ENCODE measurements at regions not wholly inside any gene's neighbourhood (a gene's known extent, or its start where the extent isn't known, plus 50 kb on each side); places are given as distances from the start of the nearest gene placed in this dataset.

DNA sequence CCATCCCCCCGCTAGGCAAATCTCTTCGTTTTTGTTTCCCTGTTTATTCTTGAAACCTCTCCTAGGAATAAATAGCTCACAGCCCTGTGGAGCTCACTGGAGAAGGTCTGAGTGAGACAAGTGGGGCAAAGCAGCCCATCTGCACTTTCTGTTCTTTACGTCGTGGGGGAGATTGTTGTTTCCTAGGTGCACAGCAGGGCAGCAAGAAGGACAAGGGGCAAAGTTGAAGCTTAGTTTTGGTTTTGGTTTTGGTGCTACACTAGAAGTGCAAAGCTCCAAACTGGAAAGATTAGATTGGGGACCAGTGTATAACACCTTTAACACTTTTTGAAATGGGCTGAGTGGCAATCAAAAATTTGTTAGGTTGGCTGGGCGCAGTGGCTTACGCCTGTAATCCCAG lies 76.6 kb downstream of the GPR88 start:
- H3K36me3 ChIP-seq (ENCODE audit: control insufficient read depth in 2 of 2, insufficient read depth in 2 of 2, low read length in 2 of 2), result no peaks in the 10 kb centered on the region
- no peak overlapping the region for H3K27ac ChIP-seq (ENCODE audit: low read length)
- no peaks in the 10 kb centered on the region for H3K9me3 ChIP-seq (ENCODE audit: control insufficient read depth in 2 of 2, low read length in 2 of 2)
- no peaks in the 10 kb centered on the region for H3K27me3 ChIP-seq (ENCODE audit: control insufficient read depth in 1 of 2, insufficient read depth in 2 of 2, low read length in 2 of 2)
- H3K4me3 ChIP-seq (ENCODE audit: low read length in 2 of 2), result no peak overlapping the region
- H3K4me1 ChIP-seq (ENCODE audit: control insufficient read depth, insufficient read depth, low read length), result no peaks in the 10 kb centered on the region
- H3K9ac ChIP-seq (ENCODE audit: low read length in 2 of 2), result no peak overlapping the region

DNA sequence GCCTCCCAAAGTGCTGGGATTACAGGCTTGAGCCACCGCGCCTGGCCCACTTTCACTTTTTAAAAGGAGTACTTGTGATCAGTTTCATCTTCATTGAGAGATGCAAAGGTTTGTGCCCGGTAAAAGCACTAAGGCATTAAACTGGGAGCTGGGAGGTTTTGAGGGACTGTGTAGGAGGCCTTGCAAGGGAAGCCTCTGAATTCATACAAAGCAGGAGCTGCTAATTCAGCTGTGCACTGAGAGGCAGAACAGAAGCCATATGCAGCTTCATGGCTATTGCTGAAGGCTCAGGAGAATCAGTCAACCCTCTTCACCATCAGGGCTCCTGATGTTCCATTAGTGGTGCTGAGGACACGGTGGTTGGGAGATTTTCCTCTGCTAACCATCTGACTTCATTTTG lies 77.7 kb downstream of the GPR88 start:
- Histone ChIP-seq H3K9me3 (ENCODE audit: control insufficient read depth in 2 of 2, low read length in 2 of 2) (no peaks in the 10 kb centered on the region), H3K27ac (ENCODE audit: low read length) (no peak overlapping the region), H3K36me3 (ENCODE audit: control insufficient read depth in 2 of 2, insufficient read depth in 2 of 2, low read length in 2 of 2) (no peaks in the 10 kb centered on the region), H3K27me3 (ENCODE audit: control insufficient read depth in 1 of 2, insufficient read depth in 2 of 2, low read length in 2 of 2) (no peaks in the 10 kb centered on the region), H3K4me1 (ENCODE audit: control insufficient read depth, insufficient read depth, low read length) (no peaks in the 10 kb centered on the region), H3K4me3 (ENCODE audit: low read length in 2 of 2) (no peak overlapping the region), H3K9ac (ENCODE audit: low read length in 2 of 2) (no peak overlapping the region)

DNA sequence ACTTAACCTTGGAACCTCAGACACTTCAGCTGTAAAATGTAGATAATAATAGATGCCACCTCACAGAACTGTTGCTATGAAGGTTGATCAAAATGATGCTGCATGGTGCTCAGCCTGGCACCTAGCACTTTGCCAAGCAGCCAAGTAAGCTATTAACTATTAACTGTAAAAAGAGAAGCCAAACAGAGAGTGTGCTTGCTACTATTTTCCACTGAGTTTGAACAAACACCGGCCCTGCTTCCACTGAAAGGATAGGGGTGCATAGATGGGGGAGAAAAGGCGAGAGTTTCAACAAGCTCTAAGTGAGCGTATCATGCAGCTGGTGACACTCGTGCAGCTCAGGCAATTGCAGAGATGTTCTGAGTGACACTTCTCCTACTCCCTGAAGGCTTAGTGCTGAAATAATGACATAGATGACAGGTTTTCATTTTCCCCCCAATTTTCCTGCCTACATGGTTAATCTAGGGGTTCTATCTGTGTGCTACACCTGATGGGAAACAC lies 78.2 kb downstream of the GPR88 start:
- Histone ChIP-seq H3K27me3 (ENCODE audit: control insufficient read depth in 1 of 2, insufficient read depth in 2 of 2, low read length in 2 of 2) (no peaks in the 10 kb centered on the region), H3K36me3 (ENCODE audit: control insufficient read depth in 2 of 2, insufficient read depth in 2 of 2, low read length in 2 of 2) (no peaks in the 10 kb centered on the region), H3K27ac (ENCODE audit: low read length) (no peak overlapping the region), H3K9ac (ENCODE audit: low read length in 2 of 2) (no peak overlapping the region), H3K9me3 (ENCODE audit: control insufficient read depth in 2 of 2, low read length in 2 of 2) (no peaks in the 10 kb centered on the region), H3K4me1 (ENCODE audit: control insufficient read depth, insufficient read depth, low read length) (no peaks in the 10 kb centered on the region), H3K4me3 (ENCODE audit: low read length in 2 of 2) (no peak overlapping the region)

DNA sequence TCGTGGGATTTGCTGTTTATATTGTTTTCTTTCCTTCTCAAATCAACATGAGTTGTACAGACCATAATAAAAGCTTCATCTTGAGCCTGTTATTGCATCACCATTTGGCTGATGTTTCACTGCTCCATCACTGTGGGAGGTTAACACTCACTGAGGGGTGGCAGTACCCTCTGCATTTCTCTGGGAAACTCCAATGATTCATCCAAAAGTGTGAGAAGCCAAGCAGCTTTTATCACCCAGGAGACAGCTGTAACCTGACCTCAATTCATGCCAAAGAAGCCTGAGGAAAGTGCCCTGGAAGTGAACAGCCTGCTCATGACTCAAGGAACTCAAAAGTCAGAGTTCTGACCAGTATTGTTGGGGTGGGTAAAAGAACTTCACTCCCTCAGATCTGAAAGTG lies 84.1 kb downstream of the GPR88 start:
- no peaks in the 10 kb centered on the region for H3K36me3 ChIP-seq (ENCODE audit: control insufficient read depth in 2 of 2, insufficient read depth in 2 of 2, low read length in 2 of 2)
- no peaks in the 10 kb centered on the region for H3K4me1 ChIP-seq (ENCODE audit: control insufficient read depth, insufficient read depth, low read length)
- no peak overlapping the region for H3K4me3 ChIP-seq (ENCODE audit: low read length in 2 of 2)
- H3K9ac ChIP-seq (ENCODE audit: low read length in 2 of 2), result no peak overlapping the region
- no peaks in the 10 kb centered on the region for H3K27me3 ChIP-seq (ENCODE audit: control insufficient read depth in 1 of 2, insufficient read depth in 2 of 2, low read length in 2 of 2)
- no peaks in the 10 kb centered on the region for H3K9me3 ChIP-seq (ENCODE audit: control insufficient read depth in 2 of 2, low read length in 2 of 2)
- no peak overlapping the region for H3K27ac ChIP-seq (ENCODE audit: low read length)

DNA sequence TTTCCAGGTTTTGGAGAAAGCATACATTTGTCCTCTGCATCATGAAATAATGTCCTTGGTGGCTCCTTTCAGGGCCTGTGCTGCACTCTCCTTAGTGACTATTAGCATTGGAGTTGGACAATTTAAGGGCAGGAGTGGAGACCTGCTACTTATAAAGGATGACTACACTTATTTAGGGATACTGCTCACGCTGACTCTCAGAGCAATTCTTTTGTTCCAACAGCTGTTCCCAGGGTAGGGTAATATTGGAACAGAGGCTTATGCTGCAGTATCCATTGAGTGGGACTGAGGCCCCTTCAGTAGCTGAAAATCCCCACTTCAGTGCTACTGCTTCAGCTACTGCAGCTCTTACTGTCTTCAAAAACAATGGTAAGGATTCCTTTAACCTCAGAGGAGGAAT lies 84.6 kb downstream of the GPR88 start:
- no peak overlapping the region for H3K9ac ChIP-seq (ENCODE audit: low read length in 2 of 2)
- no peak overlapping the region for H3K27ac ChIP-seq (ENCODE audit: low read length)
- no peaks in the 10 kb centered on the region for H3K4me1 ChIP-seq (ENCODE audit: control insufficient read depth, insufficient read depth, low read length)
- H3K9me3 ChIP-seq (ENCODE audit: control insufficient read depth in 2 of 2, low read length in 2 of 2), result no peaks in the 10 kb centered on the region
- no peaks in the 10 kb centered on the region for H3K27me3 ChIP-seq (ENCODE audit: control insufficient read depth in 1 of 2, insufficient read depth in 2 of 2, low read length in 2 of 2)
- H3K4me3 ChIP-seq (ENCODE audit: low read length in 2 of 2), result no peak overlapping the region
- H3K36me3 ChIP-seq (ENCODE audit: control insufficient read depth in 2 of 2, insufficient read depth in 2 of 2, low read length in 2 of 2), result no peaks in the 10 kb centered on the region

DNA sequence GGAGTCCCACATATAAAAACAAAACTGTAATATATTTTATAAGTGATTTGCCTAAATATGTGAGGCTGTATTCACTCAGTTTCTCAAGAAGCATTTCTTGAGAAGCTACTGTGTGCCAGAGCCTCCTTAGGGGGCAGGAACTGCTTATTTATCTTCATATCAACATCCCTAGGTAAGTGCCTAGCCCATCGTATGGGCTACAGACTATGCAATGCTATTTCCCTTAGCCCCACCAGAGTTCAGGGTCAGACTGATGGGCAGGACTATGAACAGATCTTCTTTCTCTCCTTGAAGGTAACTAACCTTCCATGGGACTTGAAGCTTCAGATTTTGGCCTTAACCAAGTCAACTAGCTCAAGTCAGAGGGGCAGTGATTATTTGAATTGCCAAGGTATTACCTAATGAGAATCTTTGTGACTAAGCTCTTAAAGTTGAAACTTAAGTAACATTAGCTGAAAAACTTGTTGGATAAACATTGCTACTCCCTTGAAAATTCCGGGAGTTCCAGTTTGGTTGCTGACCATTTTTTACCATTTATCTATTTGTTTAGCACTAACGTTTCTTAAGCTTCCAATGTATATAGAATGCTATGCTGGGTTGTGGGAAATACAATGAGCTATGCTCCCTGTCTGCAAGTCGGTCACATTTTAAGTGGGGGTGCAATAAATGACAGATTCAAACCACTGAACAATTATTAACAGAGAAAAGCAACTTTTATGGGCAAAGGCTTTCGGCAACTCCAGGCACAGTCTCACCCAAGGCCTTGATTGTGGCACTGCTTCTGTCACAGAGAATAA lies 85.2 kb downstream of the GPR88 start:
- Histone ChIP-seq H3K27me3 (ENCODE audit: control insufficient read depth in 1 of 2, insufficient read depth in 2 of 2, low read length in 2 of 2) (no peaks in the 10 kb centered on the region), H3K9me3 (ENCODE audit: control insufficient read depth in 2 of 2, low read length in 2 of 2) (no peaks in the 10 kb centered on the region), H3K9ac (ENCODE audit: low read length in 2 of 2) (no peak overlapping the region), H3K27ac (ENCODE audit: low read length) (no peak overlapping the region), H3K4me1 (ENCODE audit: control insufficient read depth, insufficient read depth, low read length) (no peaks in the 10 kb centered on the region), H3K36me3 (ENCODE audit: control insufficient read depth in 2 of 2, insufficient read depth in 2 of 2, low read length in 2 of 2) (no peaks in the 10 kb centered on the region), H3K4me3 (ENCODE audit: low read length in 2 of 2) (no peak overlapping the region)

DNA sequence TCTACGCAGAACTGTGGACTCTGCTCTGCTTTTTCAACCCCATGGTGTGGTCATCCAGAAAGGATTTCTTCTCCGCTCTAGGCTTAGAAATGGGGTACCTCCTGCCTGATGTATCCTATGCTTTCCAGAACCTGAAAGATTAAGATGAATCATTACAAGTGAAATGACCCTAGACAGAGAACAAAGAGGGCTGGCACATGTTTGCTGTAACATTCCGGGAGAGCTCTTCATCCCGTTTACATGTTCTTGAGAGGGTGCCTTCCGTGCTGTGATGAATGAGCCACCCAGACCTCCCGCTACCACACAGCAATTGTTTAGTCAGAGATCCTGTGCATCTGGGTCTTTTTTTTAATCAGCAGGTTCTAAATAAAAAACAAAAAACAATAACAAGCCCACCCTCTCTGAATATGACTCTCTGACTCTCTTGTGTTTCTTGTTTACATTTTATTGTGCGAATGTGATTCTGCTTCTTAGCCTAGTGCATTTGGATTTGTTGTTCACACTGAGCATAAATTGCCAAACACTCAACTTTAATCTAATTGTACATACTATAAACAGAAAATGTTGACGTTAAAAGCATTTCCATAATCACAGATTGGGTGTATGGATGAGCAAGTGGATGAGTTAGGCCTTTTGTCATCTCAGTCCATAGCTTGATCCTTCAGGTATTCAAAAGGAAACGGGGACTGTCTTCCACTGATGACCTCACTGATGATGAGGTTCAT lies 87.1 kb downstream of the GPR88 start:
- Histone ChIP-seq H3K4me3 (ENCODE audit: low read length in 2 of 2) (no peak overlapping the region), H3K27me3 (ENCODE audit: control insufficient read depth in 1 of 2, insufficient read depth in 2 of 2, low read length in 2 of 2) (no peaks in the 10 kb centered on the region), H3K9ac (ENCODE audit: low read length in 2 of 2) (no peak overlapping the region), H3K27ac (ENCODE audit: low read length) (no peak overlapping the region), H3K36me3 (ENCODE audit: control insufficient read depth in 2 of 2, insufficient read depth in 2 of 2, low read length in 2 of 2) (no peaks in the 10 kb centered on the region), H3K9me3 (ENCODE audit: control insufficient read depth in 2 of 2, low read length in 2 of 2) (no peaks in the 10 kb centered on the region), H3K4me1 (ENCODE audit: control insufficient read depth, insufficient read depth, low read length) (no peaks in the 10 kb centered on the region)

DNA sequence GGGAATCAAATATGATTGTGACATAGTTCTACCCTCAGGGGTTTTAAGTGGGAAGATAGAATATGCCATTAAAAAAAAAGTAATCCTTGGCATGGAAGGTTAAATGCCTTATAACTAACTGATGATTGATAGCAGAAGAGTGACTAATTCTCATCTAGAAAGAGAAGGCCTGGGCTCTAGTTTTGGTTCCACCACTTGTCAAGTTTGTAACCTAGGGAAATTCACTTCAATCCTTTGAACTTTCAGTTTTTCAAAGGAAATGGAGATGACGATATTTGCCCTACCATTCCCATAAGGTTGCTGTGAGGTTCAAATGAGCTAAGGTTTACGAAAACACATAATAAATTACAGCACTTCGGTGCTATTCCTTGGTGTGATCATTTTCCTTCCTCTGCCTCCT lies 88.5 kb downstream of the GPR88 start:
- Histone ChIP-seq H3K36me3 (ENCODE audit: control insufficient read depth in 2 of 2, insufficient read depth in 2 of 2, low read length in 2 of 2) (no peaks in the 10 kb centered on the region), H3K27me3 (ENCODE audit: control insufficient read depth in 1 of 2, insufficient read depth in 2 of 2, low read length in 2 of 2) (no peaks in the 10 kb centered on the region), H3K9ac (ENCODE audit: low read length in 2 of 2) (no peak overlapping the region), H3K4me1 (ENCODE audit: control insufficient read depth, insufficient read depth, low read length) (no peaks in the 10 kb centered on the region), H3K27ac (ENCODE audit: low read length) (no peak overlapping the region), H3K4me3 (ENCODE audit: low read length in 2 of 2) (no peak overlapping the region), H3K9me3 (ENCODE audit: control insufficient read depth in 2 of 2, low read length in 2 of 2) (no peaks in the 10 kb centered on the region)

DNA sequence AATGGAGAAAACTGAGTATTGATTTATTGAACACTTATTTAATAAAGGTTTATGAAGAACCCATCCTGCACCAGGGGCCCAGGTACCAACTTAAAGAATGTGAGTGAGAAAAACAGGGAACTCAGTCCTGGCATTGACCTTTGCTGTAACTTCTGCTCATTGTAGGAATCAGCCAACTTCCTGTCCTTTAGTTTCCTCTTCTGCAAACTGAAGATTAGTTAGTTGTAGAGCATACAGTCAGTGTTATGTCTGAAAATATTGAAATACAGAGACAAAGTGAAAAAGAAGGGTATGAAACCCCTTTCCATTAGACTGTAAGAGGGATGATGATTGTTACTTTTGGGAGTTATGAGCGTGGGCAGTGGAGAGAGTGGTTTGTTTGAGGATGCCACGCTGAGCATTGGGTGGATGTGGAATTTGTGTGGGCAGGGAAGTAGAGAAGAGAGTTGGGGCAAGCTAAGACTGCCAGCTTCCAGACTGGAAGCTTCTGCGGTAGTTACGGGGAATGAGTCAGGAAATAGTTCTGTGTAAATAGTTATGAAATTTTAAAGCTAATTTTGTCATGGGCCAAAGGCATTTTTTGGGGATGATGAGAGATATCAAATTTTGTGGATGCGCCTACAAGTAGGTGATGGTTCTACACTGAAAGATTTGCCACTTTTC lies 89.2 kb downstream of the GPR88 start:
- H3K36me3 ChIP-seq (ENCODE audit: control insufficient read depth in 2 of 2, insufficient read depth in 2 of 2, low read length in 2 of 2), result no peaks in the 10 kb centered on the region
- H3K9ac ChIP-seq (ENCODE audit: low read length in 2 of 2), result no peak overlapping the region
- no peaks in the 10 kb centered on the region for H3K9me3 ChIP-seq (ENCODE audit: control insufficient read depth in 2 of 2, low read length in 2 of 2)
- H3K27ac ChIP-seq (ENCODE audit: low read length), result no peak overlapping the region
- no peaks in the 10 kb centered on the region for H3K27me3 ChIP-seq (ENCODE audit: control insufficient read depth in 1 of 2, insufficient read depth in 2 of 2, low read length in 2 of 2)
- no peaks in the 10 kb centered on the region for H3K4me1 ChIP-seq (ENCODE audit: control insufficient read depth, insufficient read depth, low read length)
- no peak overlapping the region for H3K4me3 ChIP-seq (ENCODE audit: low read length in 2 of 2)

DNA sequence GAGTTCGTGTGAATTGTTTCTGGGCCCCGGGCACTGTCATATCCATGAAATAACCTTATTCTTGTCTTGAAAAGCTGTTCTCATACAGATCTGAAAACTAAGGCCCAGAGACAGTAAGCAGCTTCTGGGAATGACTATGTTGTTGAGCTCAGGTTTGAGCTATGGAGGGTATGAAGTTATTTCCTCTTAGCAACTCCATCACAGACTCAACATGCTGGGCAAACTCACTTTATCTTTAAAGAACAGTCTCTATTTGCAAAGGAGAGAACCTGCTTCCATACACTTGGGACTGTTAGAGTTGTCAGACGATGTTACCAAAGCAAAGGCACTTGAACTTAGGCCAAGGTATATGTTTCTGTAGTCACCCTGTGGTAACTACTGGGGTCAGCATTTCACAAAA lies 90.0 kb downstream of the GPR88 start:
- no peaks in the 10 kb centered on the region for H3K4me1 ChIP-seq (ENCODE audit: control insufficient read depth, insufficient read depth, low read length)
- no peak overlapping the region for H3K27ac ChIP-seq (ENCODE audit: low read length)
- H3K9ac ChIP-seq (ENCODE audit: low read length in 2 of 2), result no peak overlapping the region
- no peaks in the 10 kb centered on the region for H3K9me3 ChIP-seq (ENCODE audit: control insufficient read depth in 2 of 2, low read length in 2 of 2)
- no peaks in the 10 kb centered on the region for H3K27me3 ChIP-seq (ENCODE audit: control insufficient read depth in 1 of 2, insufficient read depth in 2 of 2, low read length in 2 of 2)
- H3K4me3 ChIP-seq (ENCODE audit: low read length in 2 of 2), result no peak overlapping the region
- H3K36me3 ChIP-seq (ENCODE audit: control insufficient read depth in 2 of 2, insufficient read depth in 2 of 2, low read length in 2 of 2), result no peaks in the 10 kb centered on the region
